Activated CD8-positive, alpha-beta memory T cell treated with anti-CD3 and anti-CD28 coated beads for 48 hours (primary cell): ENCODE measurements at regions not wholly inside any gene's neighbourhood (a gene's known extent, or its start where the extent isn't known, plus 50 kb on each side); places are given as distances from the start of the nearest gene placed in this dataset.
"Not testable (repeated sequence)": the region's sequence is repeated elsewhere in the genome, so short reads cannot be mapped to it uniquely, and the experiment has no call there.

ENCODE experiments used
- DNase-seq, 3 experiments: peaks; one replicate each; pipeline ENCODE4 v3.0.0-alpha.2; 2020; ENCODE audit warnings: low read depth in 2 of 3, low spot score in 2 of 3

DNA sequence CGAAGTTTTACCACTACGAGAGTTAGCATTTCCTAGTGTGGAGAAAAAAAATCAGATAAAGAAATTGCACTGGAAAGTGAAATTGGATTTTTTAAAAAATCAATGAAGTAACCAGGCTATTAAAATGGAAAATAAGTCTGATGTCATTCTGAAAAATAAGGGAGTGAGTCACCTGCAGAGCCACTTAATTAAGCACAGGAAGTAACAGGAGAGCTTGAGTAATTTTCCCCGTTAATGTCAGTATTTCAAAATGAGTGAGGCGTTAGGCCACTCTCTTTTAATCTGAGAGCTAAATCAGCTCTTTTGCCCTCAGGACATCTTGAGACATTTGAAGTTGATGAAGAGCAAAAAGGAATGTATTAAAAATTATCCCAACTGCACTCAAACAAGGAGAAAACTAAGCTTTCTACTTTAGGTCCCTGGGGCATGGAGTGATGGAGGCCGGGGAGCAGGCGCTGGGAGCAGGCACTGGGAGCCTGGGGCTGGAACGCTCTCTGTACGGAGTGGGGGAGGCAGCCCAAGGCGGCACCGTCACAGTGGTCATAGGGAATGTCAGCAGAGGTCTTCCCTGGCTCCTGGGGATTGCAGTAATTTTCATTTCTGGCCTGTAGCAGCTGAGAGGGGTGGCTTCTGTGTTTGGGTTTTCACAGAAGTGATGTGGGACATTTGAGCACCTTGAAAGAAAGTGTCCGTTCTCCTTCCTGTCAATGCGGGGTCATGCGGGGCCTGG, 194.6 kb downstream of the BCL2L11 start:
- not testable (repeated sequence) for DNase-seq

- not testable (repeated sequence) for DNase-seq
Measured at GRCh38 chr2:111316221-111316741, 195.6 kb downstream of the BCL2L11 start.

- DNase-seq = not testable (repeated sequence)
Measured at GRCh38 chr2:111316881-111317549, 196.3 kb downstream of the BCL2L11 start.

DNA sequence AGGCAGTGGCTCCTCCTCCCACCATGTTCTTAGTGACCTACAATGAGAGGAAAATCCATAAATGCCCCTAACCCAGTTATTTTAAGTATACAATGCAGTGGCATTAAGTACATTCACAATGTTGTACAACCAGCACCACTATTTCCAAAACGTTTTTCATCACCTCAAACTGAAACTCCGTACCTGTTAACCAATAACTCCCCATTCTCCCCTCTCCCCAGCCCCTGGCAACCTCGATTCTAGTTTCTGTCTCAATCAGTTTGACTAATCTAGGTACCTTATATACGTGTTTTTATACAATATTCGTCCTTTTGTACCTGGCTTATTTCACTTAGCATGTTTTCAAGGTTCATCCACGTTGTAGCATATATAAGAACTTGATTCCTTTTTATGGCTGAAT, 198.8 kb downstream of the BCL2L11 start:
- DNase-seq = not testable (repeated sequence)

DNA sequence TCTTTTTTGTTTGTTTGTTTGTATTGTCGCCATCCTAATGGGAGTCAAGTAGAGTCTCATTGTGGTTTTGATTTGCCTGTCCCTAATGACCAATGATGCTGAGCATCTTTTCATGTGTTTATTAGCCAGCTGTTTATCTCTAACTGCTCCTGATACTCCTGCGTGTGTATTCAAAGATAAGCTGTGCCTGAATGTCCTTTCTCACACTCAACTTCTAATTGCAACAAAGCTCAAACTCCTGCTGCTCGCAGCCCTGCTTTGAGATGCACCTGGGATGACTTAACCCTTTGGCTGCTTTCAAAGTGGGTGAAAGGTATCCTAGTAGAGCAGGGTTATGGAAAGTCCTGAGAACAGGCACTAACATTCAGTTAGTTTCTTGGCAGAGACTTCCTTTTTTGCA, 199.6 kb downstream of the BCL2L11 start:
- not testable (repeated sequence) for DNase-seq

DNA sequence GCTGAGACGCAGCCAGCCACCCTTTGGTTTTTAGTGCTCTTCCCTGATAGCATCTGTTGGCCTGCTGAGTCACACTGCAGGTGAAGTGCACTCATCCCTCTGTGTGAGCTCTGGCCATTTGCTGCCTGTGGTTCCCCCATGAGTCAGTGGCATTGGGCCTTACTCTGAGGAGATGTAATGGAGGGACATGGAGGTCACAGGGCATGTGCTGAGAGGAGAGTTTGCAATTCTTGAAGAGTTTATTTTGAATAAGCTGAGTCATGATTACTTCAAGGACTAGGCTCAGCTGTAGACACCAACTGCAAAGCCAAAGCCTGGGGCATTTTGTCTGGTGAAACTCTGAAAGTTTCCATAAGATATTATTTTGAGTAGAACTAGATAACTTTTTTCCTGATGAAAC, 200.3 kb downstream of the BCL2L11 start:
- not testable (repeated sequence) for DNase-seq

DNA sequence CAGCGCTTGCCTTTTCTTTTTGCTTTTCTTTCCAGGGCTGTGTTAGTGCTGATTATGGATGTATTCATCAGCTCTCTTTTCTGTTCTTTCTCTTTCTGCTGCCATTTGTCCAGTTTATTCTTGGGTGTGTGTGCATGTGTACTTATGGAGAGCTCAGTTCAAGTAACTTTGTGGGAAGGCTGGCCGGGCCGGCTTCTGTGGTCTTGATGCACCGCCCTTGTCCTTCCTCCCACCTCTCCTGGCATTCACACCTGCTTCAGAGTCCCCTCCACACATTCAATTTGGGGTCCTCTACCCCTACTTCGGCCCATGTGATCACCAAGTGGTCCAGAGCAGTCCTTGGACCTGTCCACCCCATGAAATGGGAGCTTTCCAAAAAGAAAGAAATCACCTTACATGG, 202.7 kb downstream of the BCL2L11 start:
- not testable (repeated sequence) for DNase-seq

GRCh38 chr2:111327726-111328125, 207.0 kb downstream of the BCL2L11 start:
- not testable (repeated sequence) for DNase-seq

DNA sequence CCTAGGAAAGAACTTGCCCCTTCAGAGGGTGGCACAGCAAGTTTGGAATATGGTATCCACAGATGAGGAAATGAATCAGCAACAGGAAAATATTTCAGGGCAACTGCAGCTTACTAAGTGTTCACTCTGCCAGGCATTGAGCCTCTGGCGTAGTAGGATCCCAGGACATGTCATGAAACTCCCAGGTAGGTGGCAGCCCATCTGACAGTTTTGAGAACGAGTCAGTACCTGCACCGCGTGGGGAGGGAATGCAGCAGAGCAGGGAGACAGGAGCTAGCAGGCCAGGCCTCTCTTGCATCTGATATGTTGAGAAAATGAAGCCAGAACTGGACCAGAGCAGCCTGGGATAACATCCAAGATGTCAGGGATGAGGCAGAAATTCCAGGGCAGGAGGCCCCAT, 208.6 kb downstream of the BCL2L11 start:
- not testable (repeated sequence) for DNase-seq

GRCh38 chr2:111331099-111331724, 210.5 kb downstream of the BCL2L11 start:
- DNase-seq = not testable (repeated sequence)

DNA sequence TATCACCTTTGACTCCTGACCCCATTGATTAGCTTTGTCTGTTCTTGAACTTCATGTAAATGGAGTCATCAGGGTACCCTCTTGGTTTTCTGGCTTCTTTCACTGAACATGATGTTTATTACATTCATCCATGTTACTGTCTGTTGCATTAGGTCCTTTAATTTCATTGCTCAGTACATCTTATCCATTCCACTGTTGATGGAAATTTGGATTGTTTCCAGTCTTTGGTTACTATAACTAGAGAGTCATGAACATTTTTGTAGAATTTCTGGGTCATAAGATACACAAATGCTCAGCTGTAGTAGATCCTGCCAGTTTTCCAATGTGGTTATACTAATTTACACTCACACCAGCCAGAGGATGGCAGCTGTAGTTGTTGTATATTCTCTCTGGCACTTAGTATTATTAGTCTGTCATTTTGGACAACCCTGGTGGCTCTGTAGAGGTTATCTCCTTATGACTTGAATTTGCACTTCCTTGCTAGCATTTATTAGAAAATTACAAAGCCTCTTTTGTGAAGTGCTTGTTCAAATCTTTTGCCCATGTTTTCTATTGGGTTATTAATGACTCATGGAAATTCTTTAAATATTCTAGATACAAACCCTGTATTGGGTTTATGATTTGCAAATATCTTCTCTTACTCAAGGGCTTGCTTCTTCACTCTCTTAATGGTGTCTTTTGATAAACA, 214.7 kb downstream of the BCL2L11 start:
- DNase-seq = not testable (repeated sequence)

DNA sequence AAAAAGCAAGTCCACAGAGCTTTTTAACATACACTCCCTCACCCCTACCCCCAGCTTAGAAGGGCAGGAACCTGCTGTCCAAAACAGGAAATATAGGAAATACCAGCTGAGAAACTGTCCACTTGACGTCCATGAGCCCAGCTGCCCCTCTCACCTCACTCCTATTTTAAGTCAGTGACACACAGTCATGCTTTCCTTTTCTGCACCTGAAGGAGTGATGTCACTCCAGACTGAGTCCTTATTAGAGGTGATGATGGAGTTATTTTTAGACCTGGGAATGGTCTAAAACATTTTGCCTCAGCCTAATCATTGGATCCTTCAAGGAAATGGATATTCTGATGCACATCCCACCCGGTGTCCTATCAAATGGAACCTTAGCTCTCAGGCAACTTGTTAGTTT, 217.8 kb downstream of the BCL2L11 start:
- not testable (repeated sequence) for DNase-seq

- not testable (repeated sequence) for DNase-seq
Measured at GRCh38 chr2:111339476-111339875, 218.8 kb downstream of the BCL2L11 start.

GRCh38 chr2:111344590-111344989, 223.9 kb downstream of the BCL2L11 start:
- DNase-seq = not testable (repeated sequence)

DNA sequence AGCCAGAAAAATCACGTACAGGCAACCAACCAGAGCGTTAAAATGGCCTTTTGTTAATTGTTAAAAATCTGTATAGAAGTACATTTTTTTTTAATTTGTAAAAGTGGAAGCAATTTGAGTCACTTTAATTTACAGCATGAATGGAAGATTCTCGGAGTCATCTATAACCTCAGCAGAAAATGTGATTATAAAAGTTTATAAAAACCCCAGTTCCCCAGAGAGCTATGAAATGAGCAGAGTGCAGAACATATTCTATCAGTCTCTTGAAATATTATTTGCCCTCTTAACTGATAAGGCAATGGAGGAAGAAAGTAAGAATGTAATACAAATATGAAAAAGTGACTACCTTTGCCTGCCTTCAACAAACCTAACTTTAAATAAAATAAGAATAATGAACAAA, 224.7 kb downstream of the BCL2L11 start:
- not testable (repeated sequence) for DNase-seq

- DNase-seq = not testable (repeated sequence)
Measured at GRCh38 chr2:111346018-111346930, 225.6 kb downstream of the BCL2L11 start.

- DNase-seq = not testable (repeated sequence)
Measured at GRCh38 chr2:111347695-111348094, 227.0 kb downstream of the BCL2L11 start.

DNA sequence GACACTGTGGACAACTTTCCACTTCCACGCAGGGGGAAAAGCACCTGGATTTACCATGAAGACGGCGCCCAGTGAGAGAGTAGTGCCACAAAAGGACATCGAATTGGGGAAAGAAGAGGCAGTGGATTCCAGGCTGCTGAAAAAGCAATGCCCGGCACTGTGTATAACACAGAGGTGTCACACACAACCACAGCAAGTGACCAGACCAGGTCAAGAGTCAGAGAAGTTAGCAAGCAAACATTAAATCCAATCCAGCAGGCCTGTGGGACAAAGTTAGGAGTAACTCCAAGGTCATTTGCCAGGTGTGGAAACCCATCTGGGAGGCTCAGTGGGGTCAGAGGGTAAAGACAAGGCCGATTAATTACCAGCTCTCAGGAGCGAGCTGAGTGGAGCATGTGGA, 227.6 kb downstream of the BCL2L11 start:
- not testable (repeated sequence) for DNase-seq

DNA sequence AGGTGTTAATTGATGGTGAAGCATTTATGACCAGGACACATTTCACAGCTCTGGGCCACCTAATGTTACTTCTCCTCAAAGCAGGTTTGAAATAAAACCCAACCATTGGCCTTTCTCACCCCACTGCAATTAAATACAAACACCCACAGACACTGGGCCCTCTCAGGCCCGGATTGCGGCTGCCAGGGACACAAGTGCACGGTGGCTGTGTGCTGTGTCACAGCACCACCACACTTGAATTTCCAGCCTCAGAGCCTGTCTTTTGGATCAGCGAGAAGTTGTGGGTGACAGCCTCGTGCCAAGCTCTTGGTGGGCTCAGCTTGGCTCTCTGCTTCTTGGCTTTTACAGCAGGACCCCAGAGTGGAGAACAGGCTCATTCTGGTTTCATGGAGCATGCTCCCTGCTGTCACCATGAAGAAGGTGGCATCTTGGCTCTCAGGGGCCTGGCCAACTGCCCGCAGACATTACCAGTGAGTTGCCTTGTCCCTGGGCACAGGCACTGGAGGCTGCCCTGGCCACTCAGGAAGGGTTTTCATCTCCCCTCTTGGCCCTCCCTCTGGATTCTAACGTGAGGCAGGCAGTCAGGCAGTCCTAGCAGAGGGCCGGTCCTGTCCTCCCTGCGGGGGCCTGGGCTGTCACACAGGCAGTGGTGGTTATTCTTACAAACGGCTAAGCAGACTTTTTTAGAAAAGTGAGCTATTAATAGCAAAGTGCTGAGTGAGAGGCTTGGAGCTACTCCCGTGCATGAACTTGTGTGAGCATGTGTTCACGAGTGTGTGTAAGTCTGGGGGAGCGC, 234.5 kb downstream of the BCL2L11 start:
- not testable (repeated sequence) for DNase-seq
